Neural crest cell (in vitro differentiated cells): ENCODE measurements at regions not wholly inside any gene's neighbourhood (a gene's known extent, or its start where the extent isn't known, plus 50 kb on each side); places are given as distances from the start of the nearest gene placed in this dataset.
"Not testable (repeated sequence)": the region's sequence is repeated elsewhere in the genome, so short reads cannot be mapped to it uniquely, and the experiment has no call there.

ENCODE experiments used
- DNase-seq: peaks from one replicate; pipeline ENCODE4 v3.0.0; 2021; ENCODE audit warnings: low read depth, mixed read lengths, low spot score
- H3K27ac Mint-ChIP-seq: one replicate; pipeline ENCODE4 v1.8.0; 2021; ENCODE audit warnings: mild to moderate bottlenecking, mixed read lengths; ENCODE audit not compliant: unreplicated experiment
- H3K27me3 Mint-ChIP-seq: 2 replicates; pipeline ENCODE4 v1.8.0; 2021; ENCODE audit warnings: low read depth, mild to moderate bottlenecking, mixed read lengths
- H3K36me3 Mint-ChIP-seq: 2 replicates; pipeline ENCODE4 v1.8.0; 2021; ENCODE audit warnings: low read depth, mild to moderate bottlenecking, mixed read lengths
- H3K4me1 Mint-ChIP-seq: 2 replicates; pipeline ENCODE4 v1.8.0; 2021; ENCODE audit warnings: mixed read lengths
- H3K4me3 Mint-ChIP-seq: one replicate; pipeline ENCODE4 v1.8.0; 2021; ENCODE audit warnings: mild to moderate bottlenecking, mixed read lengths
- H3K9me3 Mint-ChIP-seq: 2 replicates; pipeline ENCODE4 v1.8.0; 2021; ENCODE audit warnings: mixed read lengths
- TF ChIP-seq, protein P1 (sequence below): fragments of 200-600 bp; sonication (generic); conservative IDR thresholded peaks from 2 replicates; pipeline ENCODE4 v1.5.0; 2021; ENCODE audit warnings: antibody characterized with exemption, mild to moderate bottlenecking

DNA sequence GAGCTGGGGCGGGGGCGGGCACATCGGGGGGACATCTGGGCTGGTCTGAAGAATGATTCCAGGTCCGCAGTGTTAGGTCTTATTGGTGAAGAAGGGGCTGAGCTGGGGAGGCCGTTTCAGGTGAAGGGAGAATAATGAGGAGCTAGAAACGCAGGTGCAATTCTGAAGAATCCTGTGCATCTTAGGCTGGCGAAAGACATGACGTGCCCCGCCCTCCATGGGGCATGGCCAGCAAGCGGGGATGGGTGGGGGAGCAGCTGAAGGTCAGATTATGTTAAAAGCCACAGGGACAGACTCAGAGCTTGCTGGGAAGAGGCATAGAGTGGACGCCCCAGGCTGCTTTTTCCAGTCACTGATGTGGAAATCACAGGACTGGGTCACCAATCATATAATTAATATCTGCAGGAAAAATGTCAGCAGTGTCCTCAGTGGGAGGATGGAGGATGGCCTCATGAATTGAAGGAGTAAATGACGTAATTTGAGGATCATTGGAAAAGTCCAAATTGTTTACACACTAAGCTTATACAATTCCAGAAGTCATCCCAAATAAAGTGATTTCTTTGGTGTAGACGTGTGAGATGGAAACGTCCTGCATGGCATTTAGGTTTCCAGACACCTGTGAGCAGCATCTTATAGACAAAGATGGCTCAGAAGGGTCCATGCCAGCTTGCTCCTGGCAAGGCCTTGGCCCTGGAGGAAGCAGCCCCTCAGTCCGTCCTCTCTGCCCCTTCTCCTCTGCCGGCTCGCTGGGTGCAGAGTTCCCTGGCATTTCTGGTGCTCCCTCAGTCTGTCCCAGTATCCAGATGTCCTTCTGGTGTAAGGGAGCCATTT is 109.6 kb upstream of the FRMD1 start:
- Mint-ChIP-seq H3K36me3 (no peaks in the 10 kb centered on the region), H3K9me3 (peaks cover 2% of the 10 kb centered on the region), H3K4me1 (peaks cover 23% of the 10 kb centered on the region), H3K27me3 (peaks cover 2% of the 10 kb centered on the region), H3K4me3 (no peak overlapping the region), H3K27ac (no peak overlapping the region)
- no peak for DNase-seq
- TF ChIP-seq, protein P1, sequence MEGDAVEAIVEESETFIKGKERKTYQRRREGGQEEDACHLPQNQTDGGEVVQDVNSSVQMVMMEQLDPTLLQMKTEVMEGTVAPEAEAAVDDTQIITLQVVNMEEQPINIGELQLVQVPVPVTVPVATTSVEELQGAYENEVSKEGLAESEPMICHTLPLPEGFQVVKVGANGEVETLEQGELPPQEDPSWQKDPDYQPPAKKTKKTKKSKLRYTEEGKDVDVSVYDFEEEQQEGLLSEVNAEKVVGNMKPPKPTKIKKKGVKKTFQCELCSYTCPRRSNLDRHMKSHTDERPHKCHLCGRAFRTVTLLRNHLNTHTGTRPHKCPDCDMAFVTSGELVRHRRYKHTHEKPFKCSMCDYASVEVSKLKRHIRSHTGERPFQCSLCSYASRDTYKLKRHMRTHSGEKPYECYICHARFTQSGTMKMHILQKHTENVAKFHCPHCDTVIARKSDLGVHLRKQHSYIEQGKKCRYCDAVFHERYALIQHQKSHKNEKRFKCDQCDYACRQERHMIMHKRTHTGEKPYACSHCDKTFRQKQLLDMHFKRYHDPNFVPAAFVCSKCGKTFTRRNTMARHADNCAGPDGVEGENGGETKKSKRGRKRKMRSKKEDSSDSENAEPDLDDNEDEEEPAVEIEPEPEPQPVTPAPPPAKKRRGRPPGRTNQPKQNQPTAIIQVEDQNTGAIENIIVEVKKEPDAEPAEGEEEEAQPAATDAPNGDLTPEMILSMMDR: no peak

DNA sequence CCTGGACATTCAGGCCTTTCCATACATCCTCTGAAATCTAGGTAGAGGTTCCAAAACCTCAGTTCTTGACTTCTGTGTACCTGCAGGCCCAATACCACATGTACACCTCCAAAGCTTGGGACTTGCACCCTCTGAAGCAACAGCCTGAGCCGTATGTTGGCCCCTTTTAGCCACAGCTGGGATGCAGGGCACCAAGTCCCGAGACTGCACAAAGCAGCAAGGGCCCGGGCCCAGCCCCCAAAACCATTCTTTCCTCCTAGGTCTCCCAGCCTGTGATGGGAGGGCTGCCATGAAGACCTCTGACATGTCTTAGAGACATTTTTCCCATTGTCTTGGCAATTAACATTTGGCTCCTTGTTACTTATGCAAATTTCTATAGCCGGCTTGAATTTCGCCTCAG is 107.4 kb upstream of the FRMD1 start:
- H3K4me1 Mint-ChIP-seq: peaks cover 14% of the 10 kb centered on the region
- H3K27ac Mint-ChIP-seq: no peak overlapping the region
- H3K4me3 Mint-ChIP-seq: no peak overlapping the region
- TF ChIP-seq, protein P1: no peak
- H3K27me3 Mint-ChIP-seq: peaks cover 2% of the 10 kb centered on the region
- H3K9me3 Mint-ChIP-seq: peaks cover 2% of the 10 kb centered on the region
- H3K36me3 Mint-ChIP-seq: no peaks in the 10 kb centered on the region
- no peak for DNase-seq

DNA sequence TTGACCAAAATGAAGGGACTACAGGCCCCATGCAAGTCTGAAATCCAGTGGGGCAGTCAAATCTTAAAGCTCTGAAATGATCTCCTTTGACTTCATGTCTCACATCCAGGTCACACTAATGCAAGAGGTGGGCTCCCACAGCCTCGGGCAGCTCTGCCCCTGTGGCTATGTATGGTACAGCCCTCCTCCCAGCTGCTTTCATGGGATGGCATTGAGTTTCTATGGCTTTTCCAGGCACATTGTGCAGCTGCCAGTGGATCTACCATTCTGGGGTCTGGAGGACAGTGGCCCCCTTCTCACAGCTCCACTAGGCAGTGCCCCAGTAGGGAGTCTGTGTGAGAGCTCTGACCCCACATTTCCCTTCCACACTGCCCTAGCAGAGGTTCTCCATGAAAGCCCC is 107.0 kb upstream of the FRMD1 start:
- DNase-seq, H3K36me3 Mint-ChIP-seq: not testable (repeated sequence)

DNA sequence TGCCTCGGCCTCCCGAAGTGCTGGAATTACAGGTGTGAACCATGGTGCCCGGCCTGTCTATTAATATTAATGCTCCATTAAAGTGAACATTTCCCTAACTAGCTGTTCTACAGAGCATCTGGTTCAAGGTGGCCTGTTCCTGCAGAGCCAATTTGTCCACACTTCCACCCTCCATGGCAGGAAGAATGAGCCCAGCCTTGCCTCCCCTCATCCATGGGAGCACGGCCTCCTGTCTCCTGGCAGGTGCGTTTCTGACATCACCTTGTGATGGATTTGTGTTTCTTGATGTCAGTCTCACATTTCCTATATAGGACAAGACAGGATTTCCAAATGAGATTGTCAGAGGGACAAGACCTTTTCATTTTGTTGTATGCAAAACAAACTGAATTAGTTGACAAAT is 105.7 kb upstream of the FRMD1 start:
- peaks cover 6% of the 10 kb centered on the region for H3K4me1 Mint-ChIP-seq
- H3K9me3 Mint-ChIP-seq: peaks cover 2% of the 10 kb centered on the region
- DNase-seq: no peak
- no peaks in the 10 kb centered on the region for H3K36me3 Mint-ChIP-seq
- TF ChIP-seq, protein P1: no peak
- no peak overlapping the region for H3K27ac Mint-ChIP-seq
- H3K27me3 Mint-ChIP-seq: no peaks in the 10 kb centered on the region
- H3K4me3 Mint-ChIP-seq: no peak overlapping the region

More for the DNA sequence above, 107.0 kb upstream of the FRMD1 start:
- not testable (repeated sequence) for H3K9me3 Mint-ChIP-seq, H3K27ac Mint-ChIP-seq, H3K4me1 Mint-ChIP-seq, H3K27me3 Mint-ChIP-seq, H3K4me3 Mint-ChIP-seq

DNA sequence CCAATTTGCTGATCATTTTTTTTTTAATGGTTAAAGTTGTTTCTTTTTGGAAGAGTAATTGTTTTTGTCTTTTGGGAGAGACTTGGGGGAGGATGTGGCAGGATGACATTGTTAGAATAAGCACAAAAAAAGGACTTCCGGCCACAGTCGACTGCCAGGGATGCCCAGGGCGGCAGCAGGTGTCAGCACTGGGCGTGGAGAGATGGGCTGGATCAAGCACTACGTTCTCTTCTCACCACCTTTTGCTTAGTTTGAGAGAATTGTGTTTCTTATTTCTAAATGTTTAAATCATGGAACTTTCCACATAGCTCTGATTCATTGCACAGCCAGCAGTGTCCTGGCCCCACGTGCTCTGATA is 104.6 kb upstream of the FRMD1 start:
- Mint-ChIP-seq H3K4me1 (peaks cover 6% of the 10 kb centered on the region), H3K27me3 (peaks cover 2% of the 10 kb centered on the region), H3K9me3 (peaks cover 2% of the 10 kb centered on the region), H3K27ac (no peak overlapping the region), H3K36me3 (no peaks in the 10 kb centered on the region), H3K4me3 (no peak overlapping the region)
- TF ChIP-seq, protein P1: no peak
- DNase-seq: no peak

DNA sequence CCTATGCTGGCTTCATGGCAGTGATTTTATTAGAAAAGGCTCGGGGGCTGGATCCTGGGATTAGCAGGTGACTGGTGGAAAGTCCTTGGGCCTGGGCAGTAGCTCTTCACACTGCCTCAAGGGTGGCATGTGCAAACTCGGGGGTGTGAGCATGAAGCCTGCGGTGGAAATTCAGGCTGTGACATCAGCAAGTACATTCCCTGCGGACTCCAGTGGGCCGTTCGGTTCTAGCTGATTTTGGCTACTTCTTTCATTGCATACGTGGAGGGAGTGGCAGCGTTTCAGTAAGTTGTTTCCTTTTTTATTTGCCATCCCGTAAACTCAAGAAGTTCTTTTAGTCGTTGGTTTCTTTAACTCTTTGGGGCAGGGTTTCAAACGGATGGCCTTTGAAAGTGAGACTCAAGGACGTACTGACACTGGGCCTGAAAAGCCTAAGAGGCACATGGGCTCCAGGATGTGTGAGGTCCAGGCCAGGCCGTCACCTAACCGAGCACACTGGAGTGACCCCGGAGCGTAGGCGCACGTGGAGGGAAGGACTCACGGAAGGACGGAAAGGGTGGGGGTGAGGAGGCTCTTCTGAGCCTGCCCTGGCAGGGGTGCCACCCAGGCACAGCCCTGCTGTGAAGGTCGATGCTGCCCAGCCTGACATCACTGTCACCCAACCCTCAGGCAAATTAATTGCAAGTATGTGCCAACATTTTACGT is 104.0 kb upstream of the FRMD1 start:
- Mint-ChIP-seq H3K27ac (no peak overlapping the region), H3K36me3 (no peaks in the 10 kb centered on the region), H3K4me1 (peaks cover 6% of the 10 kb centered on the region), H3K9me3 (peaks cover 2% of the 10 kb centered on the region), H3K27me3 (peaks cover 2% of the 10 kb centered on the region), H3K4me3 (no peak overlapping the region)
- TF ChIP-seq, protein P1: no peak
- no peak for DNase-seq
